Effector memory CD4-positive, alpha-beta T cell (primary cell): ENCODE measurements at regions not wholly inside any gene's neighbourhood (a gene's known extent, or its start where the extent isn't known, plus 50 kb on each side); places are given as distances from the start of the nearest gene placed in this dataset.
"Not testable (repeated sequence)": the region's sequence is repeated elsewhere in the genome, so short reads cannot be mapped to it uniquely, and the experiment has no call there.

Experiments
- DNase-seq, 3 donors: peaks; one replicate each; pipeline ENCODE4 v3.0.0-alpha.2; 2020
- H3K27ac ChIP-seq: 2 replicates; pipeline ENCODE4 v1.7.0; 2013; ENCODE audit warnings: mild to moderate bottlenecking, low read length, moderate library complexity; ENCODE audit not compliant: insufficient read depth, poor library complexity, severe bottlenecking
- H3K27me3 ChIP-seq: replicated peaks from 2 replicates; pipeline ENCODE4 v1.7.0; 2013; ENCODE audit warnings: mild to moderate bottlenecking, low read length; ENCODE audit not compliant: insufficient read depth, control insufficient read depth, poor library complexity, severe bottlenecking
- H3K36me3 ChIP-seq: 2 replicates; pipeline ENCODE4 v1.7.0; 2013; ENCODE audit warnings: mild to moderate bottlenecking, low read length, moderate library complexity; ENCODE audit not compliant: control insufficient read depth, insufficient read depth
- H3K4me1 ChIP-seq: 2 replicates; pipeline ENCODE4 v1.7.0; 2013; ENCODE audit warnings: low read length, mild to moderate bottlenecking; ENCODE audit not compliant: control insufficient read depth, insufficient read depth, poor library complexity, severe bottlenecking
- H3K4me3 ChIP-seq: 2 replicates; pipeline ENCODE4 v1.7.0; 2013; ENCODE audit warnings: low read length, low read depth, mild to moderate bottlenecking; ENCODE audit not compliant: insufficient read depth, poor library complexity, severe bottlenecking
- H3K9me3 ChIP-seq: 2 replicates; pipeline ENCODE4 v1.7.0; 2013; ENCODE audit warnings: mild to moderate bottlenecking, low read length, moderate library complexity; ENCODE audit not compliant: control insufficient read depth

- not testable (repeated sequence) for H3K27me3 ChIP-seq, H3K9me3 ChIP-seq, H3K36me3 ChIP-seq, H3K4me1 ChIP-seq, DNase-seq, H3K27ac ChIP-seq, H3K4me3 ChIP-seq
Observed at GRCh38 chr15:21174761-21175160, 265.5 kb downstream of the POTEB3 start.

GRCh38 chr15:21151203-21151966 lies 285.3 kb upstream of the POTEB2 start:
- not testable (repeated sequence) for H3K27me3 ChIP-seq, H3K9me3 ChIP-seq, H3K4me3 ChIP-seq, H3K36me3 ChIP-seq, DNase-seq, H3K27ac ChIP-seq, H3K4me1 ChIP-seq

- not testable (repeated sequence) for H3K4me1 ChIP-seq, DNase-seq, H3K9me3 ChIP-seq, H3K36me3 ChIP-seq, H3K27ac ChIP-seq, H3K4me3 ChIP-seq, H3K27me3 ChIP-seq
Observed at GRCh38 chr15:21148136-21148535, 282.0 kb upstream of the POTEB2 start.

GRCh38 chr15:21133893-21134292 lies 267.8 kb upstream of the POTEB2 start:
- H3K4me1 ChIP-seq, H3K36me3 ChIP-seq, DNase-seq, H3K9me3 ChIP-seq, H3K4me3 ChIP-seq, H3K27ac ChIP-seq, H3K27me3 ChIP-seq: not testable (repeated sequence)

GRCh38 chr15:21112271-21113053 lies 246.3 kb upstream of the POTEB2 start:
- not testable (repeated sequence) for H3K9me3 ChIP-seq, H3K27me3 ChIP-seq, H3K4me3 ChIP-seq, H3K27ac ChIP-seq, H3K4me1 ChIP-seq, H3K36me3 ChIP-seq, DNase-seq

- H3K27ac ChIP-seq, H3K36me3 ChIP-seq, H3K4me3 ChIP-seq, H3K4me1 ChIP-seq, H3K9me3 ChIP-seq, H3K27me3 ChIP-seq: not testable (repeated sequence)
- DNase-seq: peak in 1 of 3 donors; percentile 2
Observed at GRCh38 chr15:21111861-21112260, 245.7 kb upstream of the POTEB2 start.

- H3K27ac ChIP-seq, H3K9me3 ChIP-seq, DNase-seq, H3K36me3 ChIP-seq, H3K4me1 ChIP-seq, H3K4me3 ChIP-seq, H3K27me3 ChIP-seq: not testable (repeated sequence)
Observed at GRCh38 chr15:21111172-21111571, 245.1 kb upstream of the POTEB2 start.

- H3K27me3 ChIP-seq, H3K9me3 ChIP-seq, H3K27ac ChIP-seq, H3K4me3 ChIP-seq, H3K4me1 ChIP-seq, H3K36me3 ChIP-seq: not testable (repeated sequence)
- DNase-seq: peak; percentile 16 to 26 (median 20)
Observed at GRCh38 chr15:21110187-21110804, 244.2 kb upstream of the POTEB2 start.

GRCh38 chr15:21108384-21108783 lies 242.3 kb upstream of the POTEB2 start:
- DNase-seq, H3K27me3 ChIP-seq, H3K4me3 ChIP-seq: not testable (repeated sequence)

More at GRCh38 chr15:21108384-21108783, 242.3 kb upstream of the POTEB2 start:
- not testable (repeated sequence) for H3K27ac ChIP-seq, H3K36me3 ChIP-seq, H3K9me3 ChIP-seq, H3K4me1 ChIP-seq
